Heart right ventricle (tissue), 16 donors: ENCODE measurements at regions not wholly inside any gene's neighbourhood (a gene's known extent, or its start where the extent isn't known, plus 50 kb on each side); places are given as distances from the start of the nearest gene placed in this dataset.

Experiments used
- ATAC-seq, 8 donors: fragments of 200-7000 bp; cut with Tn5 transposase; one replicate each; pipeline ENCODE4 v1.9.1; 2020; ENCODE audit warnings: mild to moderate bottlenecking in 8 of 8, moderate library complexity in 8 of 8, moderate number of reproducible peaks in 1 of 8
- DNase-seq, 2 donors: peaks; one replicate each; pipeline ENCODE4 v3.0.0-alpha.2; 2020
- H3K27ac ChIP-seq, 10 donors: fragments of 200-600 bp; sonication (generic) in 2 of 10; one replicate each; pipeline versions ENCODE4 v1.5.0 to v1.8.0; 2020 to 2022; ENCODE audit warnings: mild to moderate bottlenecking in 3 of 10
- H3K27me3 ChIP-seq, 7 donors: fragments of 200-600 bp; one replicate each; pipeline ENCODE4 v1.8.0; 2021 to 2022; ENCODE audit warnings: mild to moderate bottlenecking in 2 of 7
- H3K36me3 ChIP-seq, 9 donors: fragments of 200-600 bp; sonication (generic) in 1 of 9; one replicate each; pipeline versions ENCODE4 v1.5.0 to v1.8.0; 2020 to 2022; ENCODE audit warnings: mild to moderate bottlenecking in 2 of 9
- H3K4me1 ChIP-seq, 9 donors: fragments of 200-600 bp; sonication (generic) in 1 of 9; one replicate each; pipeline versions ENCODE4 v1.5.0 to v1.8.0; 2020 to 2022; ENCODE audit warnings: mild to moderate bottlenecking in 4 of 9
- H3K4me3 ChIP-seq, 10 donors: fragments of 200-600 bp; sonication (generic) in 2 of 10; one replicate each; pipeline versions ENCODE4 v1.5.0 to v1.8.0; 2020 to 2022; ENCODE audit warnings: mild to moderate bottlenecking in 7 of 10, moderate library complexity in 2 of 10
- H3K9me3 ChIP-seq, 11 donors: fragments of 200-600 bp in 10 of 11; sonication (generic) in 2 of 11; one replicate each; pipeline versions ENCODE4 v1.5.0 to v1.8.0; 2013 to 2022; ENCODE audit warnings: mild to moderate bottlenecking in 2 of 11, control low read depth in 1 of 11, moderate library complexity in 1 of 11
- WGBS, 2 donors: extraction: QIAGEN DNeasy Blood & Tissue Kit; methylation state at CpG; one replicate each; pipeline ENCODE4 v1.1.7; 2013; ENCODE audit warnings: inconsistent platforms in 1 of 2; 5-methylcytosine and 5-hydroxymethylcytosine counted together
- intact Hi-C, 10 donors: fragments of 100-400 bp; cut with DNase I; formaldehyde crosslinking; loops; one replicate each; pipeline versions ENCODE4 v1.11.1 to v1.14.2; 2022
- TF ChIP-seq, protein P1 (sequence below), 9 donors: fragments of 200-600 bp; sonication (generic) in 2 of 9; IDR thresholded peaks; one replicate each; pipeline versions ENCODE4 v1.5.0 to v1.8.0; 2021 to 2022; ENCODE audit warnings: antibody characterized with exemption in 9 of 9, mild to moderate bottlenecking in 5 of 9, moderate library complexity in 1 of 9
- donor health status: Arrhythmogenic right ventricular cardiomyopathy.
- donor health status: ischemic (EF 13 %, LVEDD 7.1; RV severe dilation, severe dysfunction).
- donor health status: healthy with polysubstance abuse.
- donor health status: DM: no; HTN: yes; CAD: no.
- donor health status: DM: no; HTN: no; CAD: no.
- donor health status: ischemic (EF 25% LVEDD 6.9; RV normal size, moderate dysfunction).
- donor health status: ischemic (EF 25% LVEDD 5.7; RV mildly dilated, moderate dysfunction).
- donor health status: healthy.
- donor health status: DM: yes; HTN: yes; CAD: no.
- donor health status: Ischemic cardiomyopathy.
- donor health status: ischemic (EF 35%, LVEDD 5.7; RV mildly dilated, moderate dysfunction).
- donor health status: nonischemic (EF 11% LVEDD 7.7; RV severe dilation, severe dysfunction).
- donor health status: DM: yes; HTN: yes; CAD: no.
- donor health status: PGD.
- donor health status: ischemic (EF 29% LVEDD 5.4; RV normal size, mild dysfunction).
- donor health status: nonischemic (EF 23%, LVEDD 6.1; RV moderate dilation, normal function).

DNA sequence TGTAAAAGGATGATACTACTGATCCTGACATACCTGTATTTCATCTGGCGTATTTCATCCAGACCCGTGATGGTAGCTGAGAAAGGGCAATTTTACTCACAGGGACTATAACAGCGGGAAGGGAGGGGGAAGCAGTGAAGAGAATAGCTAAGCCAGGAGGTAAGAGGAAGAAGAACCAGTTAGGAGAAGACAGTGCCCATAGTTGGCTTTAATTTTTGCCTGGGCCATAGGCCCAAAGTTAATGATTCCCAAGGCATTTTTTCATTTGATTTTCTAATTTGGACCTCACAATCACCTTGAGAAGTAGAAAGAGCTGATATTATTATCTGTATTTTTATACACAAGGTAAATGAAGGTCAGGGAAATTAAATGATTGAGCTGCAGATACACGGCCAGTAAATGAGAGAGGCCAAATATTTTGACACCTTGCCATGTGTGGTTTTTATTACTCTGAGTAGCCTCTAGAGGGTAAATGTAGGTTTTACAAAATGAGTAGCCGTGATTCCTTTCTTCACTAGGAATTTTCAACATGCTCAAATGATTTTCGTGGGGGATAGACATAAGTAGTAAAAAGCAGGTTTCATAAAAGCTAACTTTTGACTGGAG, 382.2 kb downstream of the FUT8 start:
- peaks cover 0 to 20% (median 4%) of the 10 kb centered on the region in 7 donors for H3K27me3 ChIP-seq
- TF ChIP-seq, protein P1, sequence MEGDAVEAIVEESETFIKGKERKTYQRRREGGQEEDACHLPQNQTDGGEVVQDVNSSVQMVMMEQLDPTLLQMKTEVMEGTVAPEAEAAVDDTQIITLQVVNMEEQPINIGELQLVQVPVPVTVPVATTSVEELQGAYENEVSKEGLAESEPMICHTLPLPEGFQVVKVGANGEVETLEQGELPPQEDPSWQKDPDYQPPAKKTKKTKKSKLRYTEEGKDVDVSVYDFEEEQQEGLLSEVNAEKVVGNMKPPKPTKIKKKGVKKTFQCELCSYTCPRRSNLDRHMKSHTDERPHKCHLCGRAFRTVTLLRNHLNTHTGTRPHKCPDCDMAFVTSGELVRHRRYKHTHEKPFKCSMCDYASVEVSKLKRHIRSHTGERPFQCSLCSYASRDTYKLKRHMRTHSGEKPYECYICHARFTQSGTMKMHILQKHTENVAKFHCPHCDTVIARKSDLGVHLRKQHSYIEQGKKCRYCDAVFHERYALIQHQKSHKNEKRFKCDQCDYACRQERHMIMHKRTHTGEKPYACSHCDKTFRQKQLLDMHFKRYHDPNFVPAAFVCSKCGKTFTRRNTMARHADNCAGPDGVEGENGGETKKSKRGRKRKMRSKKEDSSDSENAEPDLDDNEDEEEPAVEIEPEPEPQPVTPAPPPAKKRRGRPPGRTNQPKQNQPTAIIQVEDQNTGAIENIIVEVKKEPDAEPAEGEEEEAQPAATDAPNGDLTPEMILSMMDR (IDR thresholded peaks at IDR 0.05), result no peak
- H3K27ac ChIP-seq, result no peak overlapping the region
- H3K4me1 ChIP-seq, result no peaks in the 10 kb centered on the region
- H3K4me3 ChIP-seq, result no peak overlapping the region
- intact Hi-C loops, result no loop called here
- no peaks in the 10 kb centered on the region for H3K9me3 ChIP-seq
- 80 to 85% methylated on average over 6 of the region's 6 CpGs for WGBS, 2 donors
- ATAC-seq, result no peak
- H3K36me3 ChIP-seq, result no peaks in the 10 kb centered on the region
- DNase-seq, result no peak

DNA sequence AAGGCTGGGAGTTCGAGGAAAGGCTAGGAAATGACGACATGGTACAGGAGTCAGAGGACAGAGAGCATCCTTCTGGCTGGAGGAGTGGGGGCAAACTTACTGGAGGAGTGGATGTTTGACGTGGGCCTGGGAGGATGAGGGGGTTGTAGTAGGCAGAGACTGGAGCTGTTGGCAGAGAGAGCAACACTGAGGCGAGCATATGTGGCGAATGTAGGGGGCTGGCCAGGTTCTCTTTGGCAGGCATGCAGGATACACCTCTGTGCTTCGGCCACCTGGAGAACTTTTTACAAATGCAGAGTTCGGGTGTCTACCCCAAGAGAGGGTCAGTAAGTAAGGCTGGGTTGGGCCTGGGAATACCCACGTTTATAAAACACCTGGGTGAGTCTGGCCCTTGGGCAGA, 385.7 kb downstream of the FUT8 start:
- WGBS, 2 donors, result 78 to 82% methylated on average over 8 of the region's 8 CpGs
- H3K36me3 ChIP-seq, result no peaks in the 10 kb centered on the region
- intact Hi-C loops, result no loop called here
- H3K4me3 ChIP-seq, result no peak overlapping the region
- no peaks in the 10 kb centered on the region for H3K4me1 ChIP-seq
- DNase-seq (no peak), ATAC-seq (no peak)
- H3K27ac ChIP-seq, result no peak overlapping the region
- peaks cover 0 to 9% (median 4%) of the 10 kb centered on the region in 7 donors for H3K27me3 ChIP-seq
- H3K9me3 ChIP-seq, result no peaks in the 10 kb centered on the region
- TF ChIP-seq, protein P1 (IDR thresholded peaks at IDR 0.05), result no peak

DNA sequence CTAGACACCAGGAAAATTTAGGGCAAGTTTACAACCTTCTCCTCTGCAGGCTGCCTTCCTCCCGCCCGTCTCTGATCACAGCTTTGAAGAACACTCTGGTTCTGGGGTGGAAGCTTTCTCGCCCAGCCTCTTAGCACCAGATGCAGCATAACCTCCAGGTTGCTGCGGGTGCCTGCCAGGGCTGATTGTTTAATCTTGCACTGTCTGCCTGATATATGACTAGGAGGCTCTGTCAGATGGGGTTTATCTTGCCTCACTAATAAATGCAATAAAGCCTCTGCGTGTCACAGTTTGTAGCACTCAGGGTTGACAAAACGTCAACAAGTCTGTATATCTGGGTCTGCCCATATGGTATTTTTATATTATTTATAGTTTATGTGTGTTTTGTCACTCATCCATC, 388.2 kb downstream of the FUT8 start:
- H3K36me3 ChIP-seq, result no peaks in the 10 kb centered on the region
- 83 to 85% methylated on average over 6 of the region's 6 CpGs for WGBS, 2 donors
- H3K27me3 ChIP-seq, result peaks cover 0 to 6% (median 0%) of the 10 kb centered on the region in 7 donors
- no peak for ATAC-seq
- TF ChIP-seq, protein P1 (IDR thresholded peaks at IDR 0.05), result no peak
- no peak for DNase-seq
- no peak overlapping the region for H3K27ac ChIP-seq
- H3K4me3 ChIP-seq, result no peak overlapping the region
- no peaks in the 10 kb centered on the region for H3K9me3 ChIP-seq
- intact Hi-C loops, result no loop called here
- no peaks in the 10 kb centered on the region for H3K4me1 ChIP-seq

DNA sequence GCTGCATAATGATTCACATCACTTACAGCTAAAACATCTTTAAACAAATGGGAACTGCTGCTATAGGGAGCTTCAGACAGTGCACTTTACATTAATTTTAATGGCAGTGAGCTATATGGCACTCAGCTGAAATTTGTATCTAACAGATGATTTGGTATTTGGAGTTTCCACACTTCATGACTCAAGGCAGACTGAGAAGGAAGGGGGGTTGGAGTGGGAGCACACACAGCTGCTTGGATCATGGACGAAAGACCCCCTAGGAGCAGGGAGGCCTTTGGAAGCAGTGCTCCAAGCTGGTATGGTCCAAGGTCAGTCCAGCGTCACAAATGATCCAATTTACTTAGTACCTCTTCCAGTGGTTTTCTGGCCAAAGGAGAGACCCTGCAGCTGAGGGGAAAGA, 389.7 kb downstream of the FUT8 start:
- H3K27me3 ChIP-seq, result peaks cover 0 to 6% (median 0%) of the 10 kb centered on the region in 7 donors
- no peak overlapping the region for H3K4me3 ChIP-seq
- no peaks in the 10 kb centered on the region for H3K4me1 ChIP-seq
- no peak overlapping the region for H3K27ac ChIP-seq
- H3K36me3 ChIP-seq, result no peaks in the 10 kb centered on the region
- no peak for DNase-seq
- intact Hi-C loops, result no loop called here
- ATAC-seq, result no peak
- TF ChIP-seq, protein P1 (IDR thresholded peaks at IDR 0.05), result no peak
- 82 to 87% methylated on average over 2 of the region's 2 CpGs for WGBS, 2 donors
- peaks cover 0 to under 1% (median 0%) of the 10 kb centered on the region in 11 donors for H3K9me3 ChIP-seq
